Lung (tissue), 11 donors: ENCODE measurements at regions not wholly inside any gene's neighbourhood (a gene's known extent, or its start where the extent isn't known, plus 50 kb on each side); places are given as distances from the start of the nearest gene placed in this dataset.

Experiments
- ATAC-seq: fragments of 200-7000 bp; cut with Tn5 transposase; one replicate; pipeline ENCODE4 v1.9.1; 2020; ENCODE audit warnings: moderate number of reproducible peaks; ENCODE audit not compliant: insufficient read depth, low FRiP score
- DNase-seq, 3 donors: peaks; one replicate each; pipeline ENCODE4 v3.0.0-alpha.2; 2013 to 2017
- H3K27ac ChIP-seq, 2 donors: one replicate each; pipeline ENCODE4 v1.5.1; 2013; ENCODE audit warnings: mild to moderate bottlenecking in 2 of 2, moderate library complexity in 2 of 2, control low read depth in 1 of 2, inconsistent platforms in 1 of 2, low read depth in 1 of 2, low read length in 1 of 2
- H3K27me3 ChIP-seq, 3 donors: one replicate each; pipeline ENCODE4 v1.5.1; 2013; ENCODE audit warnings: low read length in 2 of 3; ENCODE audit not compliant: control insufficient read depth in 3 of 3, insufficient read depth in 3 of 3
- H3K36me3 ChIP-seq, 4 donors: one replicate each; pipeline ENCODE4 v1.5.1; 2013; ENCODE audit warnings: low read length in 4 of 4, mild to moderate bottlenecking in 1 of 4, moderate library complexity in 1 of 4; ENCODE audit not compliant: control insufficient read depth in 4 of 4, insufficient read depth in 4 of 4
- H3K4me1 ChIP-seq, 5 donors: one replicate each; pipeline ENCODE4 v1.5.1; 2013; ENCODE audit warnings: low read length in 5 of 5, mild to moderate bottlenecking in 2 of 5, moderate library complexity in 1 of 5; ENCODE audit not compliant: control insufficient read depth in 5 of 5, insufficient read depth in 5 of 5
- H3K4me3 ChIP-seq: one replicate; pipeline ENCODE4 v1.5.1; 2013; ENCODE audit warnings: mild to moderate bottlenecking, control low read depth, moderate library complexity
- H3K9ac ChIP-seq, 2 donors: one replicate each; pipeline ENCODE4 v1.5.1; 2013; ENCODE audit warnings: low read length in 2 of 2, control low read depth in 1 of 2; ENCODE audit not compliant: insufficient read depth in 1 of 2
- H3K9me3 ChIP-seq, 4 donors: one replicate each; pipeline ENCODE4 v1.5.1; 2013; ENCODE audit warnings: low read length in 3 of 4, mild to moderate bottlenecking in 1 of 4, moderate library complexity in 1 of 4; ENCODE audit not compliant: control insufficient read depth in 4 of 4, insufficient read depth in 3 of 4
- CTCF ChIP-seq: IDR thresholded peaks from 2 replicates; pipeline ENCODE4 v1.5.1; 2012; ENCODE audit warnings: mild to moderate bottlenecking; ENCODE audit errors: control extremely low read depth, extremely low read depth
- WGBS, 2 donors: extraction: QIAGEN DNeasy Blood & Tissue Kit; methylation state at CpG; one replicate each; pipeline ENCODE4 v1.1.7; 2013; 5-methylcytosine and 5-hydroxymethylcytosine counted together
- donor health status: control.
- donor health status: control.
- donor health status: Bipolar disorder and iron deficiency.
- donor health status: healthy.
- donor health status: DM: yes; HTN: yes; CAD: no.

- Histone ChIP-seq H3K4me1 (peaks cover 0 to 50% (median 12%) of the 10 kb centered on the region in 5 donors), H3K9ac (no peak overlapping the region), H3K36me3 (no peaks in the 10 kb centered on the region), H3K9me3 (no peaks in the 10 kb centered on the region), H3K27me3 (no peaks in the 10 kb centered on the region), H3K27ac (no peak overlapping the region), H3K4me3 (no peak overlapping the region)
- WGBS, 2 donors = 33 to 34% methylated on average over 5 of the region's 5 CpGs
- no peak for TF ChIP-seq CTCF
- peak; percentile 62 to 87 (median 86) for DNase-seq
- no peak for ATAC-seq
Measured at GRCh38 chr1:231106347-231106746, 55.5 kb upstream of the TRIM67 start.

DNA sequence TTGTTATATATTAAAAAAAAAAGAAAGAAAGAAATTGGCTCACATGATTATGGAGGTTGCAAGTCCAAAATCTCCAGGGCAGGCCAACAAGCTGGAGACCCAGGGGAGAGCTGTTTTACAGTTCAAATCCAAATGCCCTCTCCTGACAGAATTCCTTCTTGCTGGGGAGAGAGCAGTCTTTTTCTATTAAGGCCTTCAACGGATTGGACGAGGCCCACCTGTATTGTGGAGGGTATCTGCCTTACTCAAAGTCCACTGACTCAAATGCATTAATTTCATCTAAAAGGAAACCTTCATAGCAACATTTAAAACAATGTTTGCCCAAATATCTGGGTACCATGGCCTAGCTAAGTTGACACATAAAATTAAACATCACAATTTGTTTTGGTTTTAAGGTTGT lies 56.9 kb upstream of the TRIM67 start:
- no peak for TF ChIP-seq CTCF

DNA sequence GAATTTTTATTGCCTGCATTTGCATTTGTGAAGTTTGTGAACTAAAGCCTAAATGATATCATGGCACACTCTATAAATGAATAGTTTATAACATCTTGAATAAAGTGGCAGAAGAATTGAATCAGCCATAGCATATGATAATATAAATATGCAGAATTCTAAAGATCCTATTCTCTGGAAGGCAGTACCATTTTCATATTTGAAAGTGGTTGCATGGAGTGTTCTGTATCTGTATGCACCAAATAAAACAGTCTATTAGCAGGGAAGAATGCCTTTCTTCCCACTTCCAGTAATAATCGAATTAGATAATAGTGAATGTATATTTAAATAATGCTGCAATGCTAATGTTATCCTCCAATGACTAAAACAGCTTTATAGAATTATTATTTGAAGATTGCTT lies 57.9 kb upstream of the TRIM67 start:
- peak in 2 of 3 donors; percentile 60 to 65 for DNase-seq
- no peak for TF ChIP-seq CTCF
- Histone ChIP-seq H3K9me3 (no peaks in the 10 kb centered on the region), H3K27me3 (no peaks in the 10 kb centered on the region), H3K4me3 (no peak overlapping the region), H3K27ac (no peak overlapping the region), H3K4me1 (peaks cover 0 to 65% (median 17%) of the 10 kb centered on the region in 5 donors), H3K36me3 (no peaks in the 10 kb centered on the region), H3K9ac (no peak overlapping the region)
- 67 to 87% methylated on average over 1 of the region's 1 CpG for WGBS, 2 donors
- ATAC-seq = no peak

More for the DNA sequence above, 56.9 kb upstream of the TRIM67 start:
- H3K27me3 ChIP-seq = no peaks in the 10 kb centered on the region
- 92 to 97% methylated on average over 2 of the region's 2 CpGs for WGBS, 2 donors
- H3K27ac ChIP-seq = no peak overlapping the region
- ATAC-seq (no peak), DNase-seq (no peak)
- H3K36me3 ChIP-seq = no peaks in the 10 kb centered on the region
- peaks cover 0 to 61% (median 14%) of the 10 kb centered on the region in 5 donors for H3K4me1 ChIP-seq
- H3K4me3 ChIP-seq = no peak overlapping the region
- no peak overlapping the region for H3K9ac ChIP-seq
- H3K9me3 ChIP-seq = no peaks in the 10 kb centered on the region

DNA sequence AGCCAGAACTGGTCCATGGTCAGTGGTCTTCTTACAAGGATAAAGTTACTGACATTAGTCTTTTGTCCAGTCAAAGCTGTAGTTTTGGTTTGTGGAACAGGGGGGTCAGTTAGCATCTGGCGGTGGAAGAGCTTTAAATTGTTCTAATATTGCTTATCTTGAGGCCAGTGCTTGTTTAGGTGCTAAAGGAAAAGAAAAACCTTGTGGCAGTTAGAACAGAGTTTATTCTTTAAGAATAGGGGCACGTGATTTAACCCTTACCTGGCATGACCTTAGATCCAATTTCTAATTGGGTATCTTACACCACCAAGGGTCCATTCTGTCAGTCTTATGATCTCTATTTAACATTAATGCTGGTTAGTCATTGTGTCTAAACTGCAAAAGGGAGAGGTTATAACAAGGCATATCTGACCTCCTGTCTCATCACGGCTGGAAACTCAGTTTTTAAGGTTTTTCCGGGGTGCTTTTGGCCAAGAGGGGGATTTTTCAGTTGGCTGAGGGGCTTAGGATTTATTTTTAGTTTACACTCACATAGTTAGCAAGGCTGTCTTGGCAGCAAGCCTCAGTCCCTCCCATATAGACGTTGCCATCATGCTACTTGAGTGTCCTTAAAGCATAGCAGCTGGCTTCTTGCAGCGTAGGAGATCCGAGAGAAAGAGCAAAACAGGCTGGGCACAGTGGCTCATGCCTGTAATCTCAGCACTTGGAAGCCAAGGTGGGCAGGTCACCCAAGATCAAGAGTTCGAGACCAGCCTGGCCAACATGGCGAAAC lies 60.1 kb upstream of the FAM89A start:
- Histone ChIP-seq H3K4me3 (no peak overlapping the region), H3K36me3 (no peaks in the 10 kb centered on the region), H3K9ac (no peak overlapping the region), H3K27me3 (no peaks in the 10 kb centered on the region), H3K4me1 (peaks cover 0 to 32% (median 7%) of the 10 kb centered on the region in 5 donors), H3K9me3 (peaks cover 0 to 1% (median 0%) of the 10 kb centered on the region in 4 donors), H3K27ac (no peak overlapping the region)
- no peak for TF ChIP-seq CTCF
- WGBS, 2 donors = 49 to 66% methylated on average over 9 of the region's 9 CpGs
- DNase-seq = peak; percentile 94 to 100 (median 99)
- no peak for ATAC-seq
